ENCODE measurements at regions not wholly inside any gene's neighbourhood (a gene's known extent, or its start where the extent isn't known, plus 50 kb on each side); places are given as distances from the start of the nearest gene placed in this dataset.

- Histone ChIP-seq H3K27me3 (ENCODE audit: control insufficient read depth in 2 of 2, insufficient read depth in 2 of 2, low read length in 2 of 2) (peaks cover 0 to 2% of the 10 kb centered on the region in 2 experiments), H3K9me1 (replicated peaks; ENCODE audit: control insufficient read depth, extremely low read depth, insufficient read depth, low read length) (no peaks in the 10 kb centered on the region), H3K4me2 (ENCODE audit: insufficient read depth, low read length) (no peak overlapping the region), H3K36me3 (ENCODE audit: control insufficient read depth in 2 of 2, extremely low read depth in 1 of 2, insufficient read depth in 2 of 2, low read length in 2 of 2) (no peaks in the 10 kb centered on the region), H3K27ac (ENCODE audit: insufficient read depth, low read depth, low read length) (no peak overlapping the region), H3K4me1 (ENCODE audit: control insufficient read depth, extremely low read depth, insufficient read depth, low read length) (no peaks in the 10 kb centered on the region), H3K9ac (replicated peaks; ENCODE audit: extremely low read depth, insufficient read depth, low read length) (no peak overlapping the region), H4K20me1 (replicated peaks; ENCODE audit: control insufficient read depth, extremely low read depth, insufficient read depth, low read length) (no peaks in the 10 kb centered on the region), H3K79me2 (ENCODE audit: control insufficient read depth, insufficient read depth, low read length) (no peaks in the 10 kb centered on the region), H2AFZ (ENCODE audit: low read depth, low read length) (no peak overlapping the region), H3K4me3 (replicated peaks in 1 of 3; ENCODE audit: insufficient read depth in 1 of 3, low read depth in 1 of 3, low read length in 3 of 3) (no peak overlapping the region), H3K9me3 (replicated peaks; ENCODE audit: control insufficient read depth, insufficient read depth, low read length) (no peaks in the 10 kb centered on the region)
- intact Hi-C loops (cut with micrococcal nuclease) (no loop called here), dilution Hi-C loops (cut with MboI; ENCODE audit: extremely low pct_ligation_motif_present, low sequenced_read_pairs) (no loop called here)
- no TSS peak for BruUV-seq (replicated peaks)
- DNase-seq (ENCODE audit: low read depth, low spot score), result no peak
- ChIA-PET POLR2A (no interaction called here), CTCF (interaction anchor here (1.0 to 1.1 kb wide), 2 partner anchors 25 to 33 kb away, joined by 3 to 4 read pairs; no protein-coding TSS in a partner anchor)
- no peak for FAIRE-seq
- TF ChIP-seq JUN (IDR thresholded peaks at IDR 0.05; ENCODE audit: borderline replicate concordance, insufficient read depth, insufficient read length, low read depth), result no peak
- no peak for TF ChIP-seq MYC (IDR thresholded peaks at IDR 0.05; ENCODE audit: low read depth, low read length)
- no peak for TF ChIP-seq GATA2 (IDR thresholded peaks at IDR 0.05; ENCODE audit: insufficient read depth, insufficient read length, low read depth, low read length)
- TF ChIP-seq POLR2A (IDR thresholded peaks at IDR 0.05; ENCODE audit: low read depth, low read length), result no peak
- no peak for TF ChIP-seq EZH2 (IDR thresholded peaks at IDR 0.05; ENCODE audit: borderline replicate concordance, low read depth, low read length, severe bottlenecking)
- TF ChIP-seq, protein P1, sequence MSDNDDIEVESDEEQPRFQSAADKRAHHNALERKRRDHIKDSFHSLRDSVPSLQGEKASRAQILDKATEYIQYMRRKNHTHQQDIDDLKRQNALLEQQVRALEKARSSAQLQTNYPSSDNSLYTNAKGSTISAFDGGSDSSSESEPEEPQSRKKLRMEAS (IDR thresholded peaks at IDR 0.05; ENCODE audit: insufficient read depth, insufficient read length), result no peak
- TF ChIP-seq FOS (IDR thresholded peaks at IDR 0.05; ENCODE audit: borderline replicate concordance, insufficient read depth, low read length), result no peak
- TF ChIP-seq, protein P2, sequence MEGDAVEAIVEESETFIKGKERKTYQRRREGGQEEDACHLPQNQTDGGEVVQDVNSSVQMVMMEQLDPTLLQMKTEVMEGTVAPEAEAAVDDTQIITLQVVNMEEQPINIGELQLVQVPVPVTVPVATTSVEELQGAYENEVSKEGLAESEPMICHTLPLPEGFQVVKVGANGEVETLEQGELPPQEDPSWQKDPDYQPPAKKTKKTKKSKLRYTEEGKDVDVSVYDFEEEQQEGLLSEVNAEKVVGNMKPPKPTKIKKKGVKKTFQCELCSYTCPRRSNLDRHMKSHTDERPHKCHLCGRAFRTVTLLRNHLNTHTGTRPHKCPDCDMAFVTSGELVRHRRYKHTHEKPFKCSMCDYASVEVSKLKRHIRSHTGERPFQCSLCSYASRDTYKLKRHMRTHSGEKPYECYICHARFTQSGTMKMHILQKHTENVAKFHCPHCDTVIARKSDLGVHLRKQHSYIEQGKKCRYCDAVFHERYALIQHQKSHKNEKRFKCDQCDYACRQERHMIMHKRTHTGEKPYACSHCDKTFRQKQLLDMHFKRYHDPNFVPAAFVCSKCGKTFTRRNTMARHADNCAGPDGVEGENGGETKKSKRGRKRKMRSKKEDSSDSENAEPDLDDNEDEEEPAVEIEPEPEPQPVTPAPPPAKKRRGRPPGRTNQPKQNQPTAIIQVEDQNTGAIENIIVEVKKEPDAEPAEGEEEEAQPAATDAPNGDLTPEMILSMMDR (IDR thresholded peaks at IDR 0.05; ENCODE audit: extremely low read depth in 1 of 2, insufficient read depth in 1 of 2, low read depth in 1 of 2, low read length in 2 of 2), result no peak
- TF ChIP-seq POLR2AphosphoS5 (IDR thresholded peaks at IDR 0.05; ENCODE audit: insufficient read depth, low read depth, low read length), result no peak
These were observed 63.5 kb upstream of the GLS start for GRCh38 chr2:190817082-190817481.
